ENCODE measurements at regions not wholly inside any gene's neighbourhood (a gene's known extent, or its start where the extent isn't known, plus 50 kb on each side); places are given as distances from the start of the nearest gene placed in this dataset.

- Histone ChIP-seq H3K79me2 (ENCODE audit: low read depth) (no peaks in the 10 kb centered on the region), H3K9ac (no peak overlapping the region), H3K4me1 (no peaks in the 10 kb centered on the region), H2AFZ (replicated peaks) (no peak overlapping the region), H3K4me3 (no peak overlapping the region), H4K20me1 (ENCODE audit: low read depth) (no peaks in the 10 kb centered on the region), H3K36me3 (no peaks in the 10 kb centered on the region), H3K27me3 (no peaks in the 10 kb centered on the region), H3K27ac (no peak overlapping the region), H3K4me2 (no peak overlapping the region), H3K9me3 (ENCODE audit: low read depth) (no peaks in the 10 kb centered on the region), H3F3A (ENCODE audit: low read depth) (no peaks in the 10 kb centered on the region)
- H3K27ac Mint-ChIP-seq = no peak overlapping the region
- no peak for TF ChIP-seq CTCF (IDR thresholded peaks at IDR 0.05)
- TF ChIP-seq EZH2 (IDR thresholded peaks at IDR 0.05) = no peak
- no peak for TF ChIP-seq EZH2phosphoT487 (IDR thresholded peaks at IDR 0.05)
- no peak for DNase-seq (ENCODE audit: low spot score)
- H3K9me3 Mint-ChIP-seq = no peaks in the 10 kb centered on the region
- H3K36me3 Mint-ChIP-seq = no peaks in the 10 kb centered on the region
- no peak overlapping the region for H3K4me3 Mint-ChIP-seq
- H3K27me3 Mint-ChIP-seq (ENCODE audit: insufficient read depth, low read depth) = peaks cover 3% of the 10 kb centered on the region
- H3K4me1 Mint-ChIP-seq = peaks cover 4% of the 10 kb centered on the region
Measured at GRCh38 chr20:8983478-8984345, 85.2 kb upstream of the PLCB4 start.

GRCh38 chr20:8986631-8987030 is 82.3 kb upstream of the PLCB4 start:
- Mint-ChIP-seq H3K9me3 (peaks cover 2% of the 10 kb centered on the region), H3K4me1 (peaks cover 4% of the 10 kb centered on the region), H3K36me3 (no peaks in the 10 kb centered on the region), H3K27ac (no peak overlapping the region), H3K4me3 (no peak overlapping the region), H3K27me3 (ENCODE audit: insufficient read depth, low read depth) (no peaks in the 10 kb centered on the region)
- no peak overlapping the region for H2AFZ ChIP-seq (replicated peaks)
- peaks cover 9% of the 10 kb centered on the region for H3K4me1 ChIP-seq
- H3K27ac ChIP-seq = no peak overlapping the region
- H4K20me1 ChIP-seq (ENCODE audit: low read depth) = no peaks in the 10 kb centered on the region
- H3K4me2 ChIP-seq = no peak overlapping the region
- H3F3A ChIP-seq (ENCODE audit: low read depth) = no peaks in the 10 kb centered on the region
- H3K36me3 ChIP-seq = no peaks in the 10 kb centered on the region
- no peaks in the 10 kb centered on the region for H3K27me3 ChIP-seq
- no peak overlapping the region for H3K4me3 ChIP-seq
- no peaks in the 10 kb centered on the region for H3K79me2 ChIP-seq (ENCODE audit: low read depth)
- DNase-seq (ENCODE audit: low spot score) = no peak
- no peak overlapping the region for H3K9ac ChIP-seq
- no peaks in the 10 kb centered on the region for H3K9me3 ChIP-seq (ENCODE audit: low read depth)
- TF ChIP-seq CTCF (IDR thresholded peaks at IDR 0.05) (no peak), EZH2phosphoT487 (IDR thresholded peaks at IDR 0.05) (no peak), EZH2 (IDR thresholded peaks at IDR 0.05) (no peak)

GRCh38 chr20:8990770-8991169 is 78.1 kb upstream of the PLCB4 start:
- TF ChIP-seq EZH2phosphoT487 (IDR thresholded peaks at IDR 0.05) (no peak), CTCF (IDR thresholded peaks at IDR 0.05) (no peak), EZH2 (IDR thresholded peaks at IDR 0.05) (no peak)
- Histone ChIP-seq H3K9me3 (ENCODE audit: low read depth) (no peaks in the 10 kb centered on the region), H3K9ac (no peak overlapping the region)

More at GRCh38 chr20:8990770-8991169, 78.1 kb upstream of the PLCB4 start:
- Histone ChIP-seq H3K36me3 (no peaks in the 10 kb centered on the region), H3K79me2 (ENCODE audit: low read depth) (no peaks in the 10 kb centered on the region), H2AFZ (replicated peaks) (peak overlapping the region; percentile 34), H3K4me3 (no peak overlapping the region), H3K4me1 (peaks cover 9% of the 10 kb centered on the region), H3K27ac (no peak overlapping the region), H3K4me2 (no peak overlapping the region), H3F3A (ENCODE audit: low read depth) (no peaks in the 10 kb centered on the region), H3K27me3 (no peaks in the 10 kb centered on the region), H4K20me1 (ENCODE audit: low read depth) (no peaks in the 10 kb centered on the region)
- Mint-ChIP-seq H3K4me3 (no peak overlapping the region), H3K36me3 (no peaks in the 10 kb centered on the region), H3K27me3 (ENCODE audit: insufficient read depth, low read depth) (no peaks in the 10 kb centered on the region), H3K27ac (no peak overlapping the region), H3K9me3 (peaks cover 2% of the 10 kb centered on the region), H3K4me1 (no peaks in the 10 kb centered on the region)
- DNase-seq (ENCODE audit: low spot score) = no peak

Data from neural progenitor cell (in vitro differentiated cells).